ENCODE measurements at regions not wholly inside any gene's neighbourhood (a gene's known extent, or its start where the extent isn't known, plus 50 kb on each side); places are given as distances from the start of the nearest gene placed in this dataset.

GRCh38 chr18:75912829-75913228 is 485.3 kb upstream of the SMIM21 start:
- no peak for DNase-seq (ENCODE audit: low read depth)

- no peak for DNase-seq (ENCODE audit: low read depth)
Measured at GRCh38 chr18:75904416-75904815, 476.9 kb upstream of the SMIM21 start.

GRCh38 chr18:75898651-75899050 is 471.1 kb upstream of the SMIM21 start:
- DNase-seq (ENCODE audit: low read depth): no peak

- no peak for DNase-seq (ENCODE audit: low read depth)
Measured at GRCh38 chr18:75897386-75897785, 469.9 kb upstream of the SMIM21 start.

GRCh38 chr18:75896865-75897264 is 469.4 kb upstream of the SMIM21 start:
- no peak for DNase-seq (ENCODE audit: low read depth)

GRCh38 chr18:75895135-75895534 is 467.6 kb upstream of the SMIM21 start:
- no peak for DNase-seq (ENCODE audit: low read depth)

GRCh38 chr18:75884728-75885127 is 457.2 kb upstream of the SMIM21 start:
- no peak for DNase-seq (ENCODE audit: low read depth)

- no peak for DNase-seq (ENCODE audit: low read depth)
Measured at GRCh38 chr18:75880925-75881504, 453.5 kb upstream of the SMIM21 start.

GRCh38 chr18:75880266-75880665 is 452.8 kb upstream of the SMIM21 start:
- no peak for DNase-seq (ENCODE audit: low read depth)

GRCh38 chr18:75879196-75879595 is 451.7 kb upstream of the SMIM21 start:
- no peak for DNase-seq (ENCODE audit: low read depth)

GRCh38 chr18:75875559-75875958 is 448.1 kb upstream of the SMIM21 start:
- DNase-seq (ENCODE audit: low read depth): no peak

GRCh38 chr18:75874401-75875089 is 447.0 kb upstream of the SMIM21 start:
- no peak for DNase-seq (ENCODE audit: low read depth)

- no peak for DNase-seq (ENCODE audit: low read depth)
Measured at GRCh38 chr18:75871596-75871995, 444.1 kb upstream of the SMIM21 start.

GRCh38 chr18:75869162-75869561 is 441.7 kb upstream of the SMIM21 start:
- DNase-seq (ENCODE audit: low read depth): no peak

GRCh38 chr18:75868031-75868430 is 440.5 kb upstream of the SMIM21 start:
- no peak for DNase-seq (ENCODE audit: low read depth)

GRCh38 chr18:75865639-75866038 is 438.1 kb upstream of the SMIM21 start:
- DNase-seq (ENCODE audit: low read depth): no peak

GRCh38 chr18:75864816-75865215 is 437.3 kb upstream of the SMIM21 start:
- DNase-seq (ENCODE audit: low read depth): no peak

GRCh38 chr18:75863696-75864095 is 436.2 kb upstream of the SMIM21 start:
- no peak for DNase-seq (ENCODE audit: low read depth)

- no peak for DNase-seq (ENCODE audit: low read depth)
Measured at GRCh38 chr18:75862458-75862857, 435.0 kb upstream of the SMIM21 start.

- no peak for DNase-seq (ENCODE audit: low read depth)
Measured at GRCh38 chr18:75860166-75860565, 432.7 kb upstream of the SMIM21 start.

- DNase-seq (ENCODE audit: low read depth): no peak
Measured at GRCh38 chr18:75859533-75859932, 432.0 kb upstream of the SMIM21 start.

GRCh38 chr18:75858754-75859153 is 431.3 kb upstream of the SMIM21 start:
- DNase-seq (ENCODE audit: low read depth): no peak

GRCh38 chr18:75857558-75857957 is 430.1 kb upstream of the SMIM21 start:
- no peak for DNase-seq (ENCODE audit: low read depth)

GRCh38 chr18:75854808-75855207 is 427.3 kb upstream of the SMIM21 start:
- DNase-seq (ENCODE audit: low read depth): no peak
